Omental fat pad (tissue), 3 donors: ENCODE measurements at regions not wholly inside any gene's neighbourhood (a gene's known extent, or its start where the extent isn't known, plus 50 kb on each side); places are given as distances from the start of the nearest gene placed in this dataset.

ENCODE experiments used
- ATAC-seq: fragments of 150-250 bp; one replicate; pipeline ENCODE4 v1.9.1; 2016; ENCODE audit warnings: mild to moderate bottlenecking, moderate library complexity; ENCODE audit not compliant: low FRiP score
- DNase-seq: peaks from one replicate; pipeline ENCODE4 v3.0.0-alpha.2; 2019; ENCODE audit warnings: low spot score
- TF ChIP-seq, protein P1 (sequence below), 3 donors: fragments of 450-650 bp; IDR thresholded peaks; one replicate each; pipeline ENCODE4 v1.5.1; 2016 to 2017; ENCODE audit warnings: antibody characterized with exemption in 3 of 3, mild to moderate bottlenecking in 3 of 3, moderate library complexity in 2 of 3

DNA sequence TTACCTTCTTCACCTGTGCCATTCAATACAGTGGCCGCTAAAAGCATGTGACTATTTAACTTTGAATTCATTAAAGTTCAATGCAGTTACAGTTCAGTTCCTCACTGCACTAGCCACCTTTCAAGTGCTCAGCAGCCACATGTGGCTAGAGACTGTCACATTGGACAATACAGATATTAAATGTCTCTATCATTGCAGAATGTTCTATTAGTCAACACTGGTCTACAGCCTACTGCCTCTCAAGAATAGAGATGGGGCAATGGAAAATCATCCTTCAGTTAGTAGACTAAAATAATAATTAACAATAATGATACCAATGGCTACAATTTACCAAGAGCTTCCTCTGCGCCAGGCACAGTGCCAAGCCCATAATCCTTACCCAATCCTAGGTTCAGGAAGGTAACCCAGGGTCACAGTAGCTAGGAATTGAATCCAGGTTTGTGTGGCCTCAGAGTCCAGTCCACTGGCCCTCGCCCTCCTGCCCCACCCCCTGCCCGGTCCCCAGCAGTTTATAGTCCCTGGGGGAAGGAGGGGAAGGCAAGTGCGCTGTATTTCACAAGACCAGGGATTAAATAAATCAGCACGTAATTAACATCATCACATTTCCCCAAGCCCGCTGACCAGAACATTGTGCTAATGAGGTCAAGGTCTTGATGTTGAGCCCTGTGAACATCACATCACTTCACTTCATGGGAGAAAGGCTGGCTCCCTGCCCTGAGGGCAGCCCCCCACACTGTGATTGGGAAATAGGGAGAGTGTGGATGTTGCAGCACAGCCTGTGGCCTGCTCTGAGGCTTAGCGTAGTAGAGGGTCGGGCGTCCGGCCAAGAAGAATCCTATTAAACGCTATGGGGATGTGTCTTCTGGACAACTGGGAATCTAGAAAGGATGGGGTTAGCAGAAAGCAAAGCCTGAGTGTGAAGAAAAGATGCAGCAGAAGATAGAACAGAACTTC, 147.2 kb downstream of the VEGFA start:
- ATAC-seq, result peak; percentile 86
- TF ChIP-seq, protein P1, sequence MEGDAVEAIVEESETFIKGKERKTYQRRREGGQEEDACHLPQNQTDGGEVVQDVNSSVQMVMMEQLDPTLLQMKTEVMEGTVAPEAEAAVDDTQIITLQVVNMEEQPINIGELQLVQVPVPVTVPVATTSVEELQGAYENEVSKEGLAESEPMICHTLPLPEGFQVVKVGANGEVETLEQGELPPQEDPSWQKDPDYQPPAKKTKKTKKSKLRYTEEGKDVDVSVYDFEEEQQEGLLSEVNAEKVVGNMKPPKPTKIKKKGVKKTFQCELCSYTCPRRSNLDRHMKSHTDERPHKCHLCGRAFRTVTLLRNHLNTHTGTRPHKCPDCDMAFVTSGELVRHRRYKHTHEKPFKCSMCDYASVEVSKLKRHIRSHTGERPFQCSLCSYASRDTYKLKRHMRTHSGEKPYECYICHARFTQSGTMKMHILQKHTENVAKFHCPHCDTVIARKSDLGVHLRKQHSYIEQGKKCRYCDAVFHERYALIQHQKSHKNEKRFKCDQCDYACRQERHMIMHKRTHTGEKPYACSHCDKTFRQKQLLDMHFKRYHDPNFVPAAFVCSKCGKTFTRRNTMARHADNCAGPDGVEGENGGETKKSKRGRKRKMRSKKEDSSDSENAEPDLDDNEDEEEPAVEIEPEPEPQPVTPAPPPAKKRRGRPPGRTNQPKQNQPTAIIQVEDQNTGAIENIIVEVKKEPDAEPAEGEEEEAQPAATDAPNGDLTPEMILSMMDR (IDR thresholded peaks at IDR 0.05), result no peak
- peak; percentile 61 for DNase-seq

DNA sequence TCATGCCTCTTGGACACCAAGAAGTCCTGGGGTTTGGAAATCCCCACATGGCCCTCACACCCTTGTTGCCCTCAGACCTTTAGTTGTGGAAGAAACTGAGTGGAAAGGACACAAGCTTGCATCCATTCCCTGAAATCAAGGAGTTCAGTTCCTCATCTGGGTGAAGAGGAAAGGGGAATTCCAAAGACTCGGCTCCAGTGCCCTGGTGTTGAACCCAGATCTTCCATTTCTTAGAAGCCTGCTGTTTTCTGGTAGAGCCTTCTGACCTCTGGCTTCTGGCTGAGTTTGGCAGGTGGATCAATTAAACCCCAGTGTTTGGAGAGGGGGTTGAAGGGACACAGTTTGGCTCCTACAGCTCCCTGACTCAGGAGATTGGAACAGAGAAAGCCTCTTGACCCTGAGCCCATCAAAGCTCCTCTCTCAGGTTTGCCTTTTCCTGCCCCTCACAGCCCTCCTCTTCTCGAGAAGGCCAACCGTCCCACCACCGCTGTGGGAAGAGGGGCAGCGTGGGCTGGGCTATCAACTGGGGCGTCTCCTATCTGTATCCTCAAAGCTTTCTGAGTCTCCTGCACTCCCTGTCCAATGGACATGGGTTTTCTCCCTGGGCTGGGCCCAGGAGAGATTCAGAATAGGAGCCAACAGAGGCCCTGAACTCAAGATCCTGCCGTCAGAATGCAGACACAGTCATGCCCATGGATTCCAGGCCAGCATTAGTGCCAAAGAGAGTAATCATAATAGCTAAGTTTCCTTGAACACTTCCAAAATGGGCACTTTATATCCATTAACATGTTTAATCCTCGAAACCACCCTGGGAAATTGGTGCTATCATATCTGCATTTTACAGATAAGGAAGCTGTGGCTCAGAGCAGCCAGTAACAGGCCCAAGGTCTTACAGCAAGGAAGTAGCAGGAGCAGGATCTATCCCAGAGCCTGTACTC, 146.2 kb downstream of the VEGFA start:
- DNase-seq (no peak), ATAC-seq (peak; percentile 57)
- TF ChIP-seq, protein P1 (IDR thresholded peaks at IDR 0.05), result no peak

DNA sequence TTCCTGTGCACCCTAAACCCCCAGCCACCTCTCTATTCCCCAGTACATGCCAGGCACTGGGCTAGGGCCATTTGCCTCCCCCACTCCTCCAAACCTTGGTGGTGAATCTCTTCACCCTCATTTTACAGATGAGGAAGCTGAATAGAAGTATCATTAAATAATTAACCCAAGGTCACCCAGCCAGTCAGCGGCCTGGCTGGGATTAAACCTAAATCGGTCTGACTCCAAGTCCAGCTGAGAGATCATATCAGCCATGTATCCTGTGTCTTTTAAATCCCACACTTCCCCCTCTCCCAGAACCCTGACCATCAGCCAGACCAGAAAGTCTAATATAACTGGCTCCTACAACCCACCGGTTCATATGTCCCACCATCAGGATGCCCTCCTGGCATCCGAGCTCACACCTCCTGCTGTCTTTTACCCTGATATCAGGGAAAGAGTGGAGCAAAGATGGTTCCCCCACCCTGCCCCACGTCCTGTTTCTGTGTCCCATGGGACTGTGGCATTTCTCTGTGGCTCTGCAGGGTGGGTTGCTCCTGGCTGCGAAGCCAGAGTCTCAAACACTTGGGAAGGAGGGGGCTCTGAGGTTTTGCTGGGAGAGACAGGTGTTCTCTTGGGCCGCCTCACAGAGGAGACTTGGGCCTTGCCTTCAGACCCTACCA, 145.3 kb downstream of the VEGFA start:
- TF ChIP-seq, protein P1 (IDR thresholded peaks at IDR 0.05), result no peak
- ATAC-seq (no peak), DNase-seq (no peak)

DNA sequence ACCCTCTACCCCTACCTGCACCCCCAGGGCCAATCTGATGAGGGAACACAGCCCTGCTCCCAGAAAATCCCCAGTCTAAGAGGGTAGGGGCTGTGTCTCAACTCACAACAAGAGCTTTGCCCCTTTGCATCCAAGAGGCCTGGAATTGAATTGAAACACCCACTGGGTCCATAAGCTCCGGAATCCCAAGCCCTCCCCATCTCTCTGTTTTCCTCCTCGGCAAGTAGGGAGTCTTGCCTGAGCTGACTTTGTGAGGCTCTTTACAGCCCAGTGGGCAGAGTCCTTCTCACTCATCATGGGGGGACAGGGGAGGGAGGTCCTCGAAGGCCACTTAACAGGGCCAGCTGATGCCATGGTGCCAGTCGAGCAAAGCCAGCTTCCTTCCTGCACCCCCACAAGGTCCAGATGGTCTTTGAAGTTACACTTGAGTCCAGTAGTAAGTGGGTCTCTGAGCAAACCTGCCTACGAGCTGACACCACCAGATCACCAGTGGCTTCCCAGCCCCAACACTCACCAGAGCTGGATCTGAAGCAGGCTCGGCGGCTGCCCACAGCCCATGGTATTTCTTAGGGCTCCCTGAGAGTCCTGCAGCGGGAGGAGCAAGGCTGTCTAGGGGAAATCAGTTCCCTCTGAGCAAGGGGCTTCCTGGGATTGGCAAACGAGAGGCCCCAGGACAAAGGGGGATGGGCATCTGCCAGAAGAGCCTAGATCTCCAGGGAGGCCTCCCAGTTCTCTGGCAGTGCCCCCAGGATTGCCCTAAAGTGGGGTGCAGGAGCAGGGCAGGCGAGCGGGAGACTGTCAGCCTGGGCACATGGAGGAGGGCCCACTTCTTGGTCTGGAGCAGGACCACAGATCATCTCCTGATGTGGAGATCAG, 144.5 kb downstream of the VEGFA start:
- TF ChIP-seq, protein P1 (IDR thresholded peaks at IDR 0.05), result no peak
- DNase-seq, result no peak

DNA sequence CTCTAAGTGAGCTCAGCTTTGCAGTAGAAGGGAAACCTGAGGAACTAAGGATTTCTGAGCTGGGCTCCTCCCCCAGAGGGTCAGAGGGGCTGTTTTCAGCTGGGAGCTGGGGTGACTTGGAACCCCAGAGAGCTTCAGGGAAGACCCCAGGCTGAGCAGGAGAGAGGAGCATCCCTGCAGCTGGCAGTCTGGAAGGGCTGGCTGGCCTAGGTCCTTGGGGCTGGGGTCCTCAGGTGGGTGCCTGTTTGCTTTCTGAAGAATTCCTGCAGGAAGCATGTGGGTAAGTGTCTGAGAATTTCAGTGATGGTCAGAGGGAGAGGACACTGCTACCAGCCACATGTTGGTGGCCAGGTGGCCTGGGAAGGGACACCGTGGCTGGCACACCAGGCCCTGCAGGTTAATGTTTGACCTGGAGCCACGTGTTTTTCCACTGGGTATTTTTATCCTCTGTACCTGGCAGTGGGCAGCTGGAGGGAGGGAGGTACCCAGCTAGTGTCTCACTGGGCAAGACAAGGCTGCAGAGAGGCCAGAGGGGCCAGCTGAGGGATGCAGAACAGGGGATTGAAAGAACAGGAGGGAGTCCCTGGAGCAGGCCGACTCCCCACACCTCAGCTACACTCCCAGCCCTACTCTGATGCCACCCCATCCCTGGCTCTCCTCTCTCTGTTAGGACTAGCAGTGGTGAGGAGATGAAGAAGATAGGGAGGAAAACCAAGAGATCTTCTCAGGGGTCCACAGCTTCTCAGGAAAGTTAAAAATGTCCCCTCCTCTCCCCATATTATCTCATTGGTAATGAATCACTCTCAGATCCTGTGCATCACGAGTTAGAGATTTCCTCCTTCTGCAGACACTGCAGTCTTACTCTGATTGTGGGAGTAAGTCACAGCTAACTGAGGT, 143.6 kb downstream of the VEGFA start:
- DNase-seq, result no peak
- no peak for ATAC-seq
- TF ChIP-seq, protein P1 (IDR thresholded peaks at IDR 0.05), result no peak

More for the DNA sequence above, 144.5 kb downstream of the VEGFA start:
- no peak for ATAC-seq
